Prostate gland (tissue), 2 donors: ENCODE measurements at regions not wholly inside any gene's neighbourhood (a gene's known extent, or its start where the extent isn't known, plus 50 kb on each side); places are given as distances from the start of the nearest gene placed in this dataset.

Source experiments
- DNase-seq: peaks from one replicate; pipeline ENCODE4 v3.0.0-alpha.2; 2019; ENCODE audit warnings: low spot score
- H3K27ac ChIP-seq, 2 donors: fragments of 200-600 bp; sonication (generic); 2 replicates each; pipeline ENCODE4 v1.5.1; 2017 to 2019
- H3K27me3 ChIP-seq: fragments of 200-600 bp; sonication (generic); replicated peaks from 2 replicates; pipeline ENCODE4 v1.5.1; 2019; ENCODE audit not compliant: insufficient read depth
- H3K36me3 ChIP-seq, 2 donors: fragments of 200-600 bp; sonication (generic); 1 replicate in 1 of 2; 2 replicates in 1 of 2; pipeline versions ENCODE4 v1.5.1 to v1.8.1; 2017 to 2019
- H3K4me1 ChIP-seq: fragments of 200-600 bp; sonication (generic); replicated peaks from 2 replicates; pipeline ENCODE4 v1.5.1; 2019
- H3K4me3 ChIP-seq, 2 donors: fragments of 200-600 bp; sonication (generic); 2 replicates each; pipeline ENCODE4 v1.5.1; 2017 to 2019
- H3K9me3 ChIP-seq: fragments of 200-600 bp; sonication (generic); 2 replicates; pipeline ENCODE4 v1.5.1; 2017
- CTCF ChIP-seq, 4 experiments: fragments of 200-600 bp in 2 of 4; fragments of 450-650 bp in 2 of 4; sonication (generic) in 2 of 4; IDR thresholded peaks; 1 replicate in 3 of 4; 2 replicates in 1 of 4; pipeline ENCODE4 v1.5.1; 2016 to 2019; ENCODE audit warnings: antibody characterized with exemption in 4 of 4, mild to moderate bottlenecking in 2 of 4, moderate library complexity in 2 of 4
- POLR2A ChIP-seq: fragments of 450-650 bp; IDR thresholded peaks from one replicate; pipeline ENCODE4 v1.6.1; 2016; ENCODE audit warnings: antibody characterized with exemption, mild to moderate bottlenecking
- POLR2AphosphoS5 ChIP-seq: sonication (generic); formaldehyde crosslinking; IDR thresholded peaks from one replicate; pipeline ENCODE4 v1.6.1; 2017; ENCODE audit warnings: antibody characterized with exemption
- WGBS: methylation state at CpG from one replicate; pipeline ENCODE4 v1.1.5; 2018; 5-methylcytosine and 5-hydroxymethylcytosine counted together
- intact Hi-C: fragments of 100-400 bp; cut with DNase I; formaldehyde crosslinking; loops from one replicate; pipeline ENCODE4 v1.14.2; 2022

GRCh38 chr5:121373371-121373770 lies 478.3 kb upstream of the FTMT start:
- H3K36me3 ChIP-seq, result no peaks in the 10 kb centered on the region
- 60% methylated on average over 3 of the region's 3 CpGs for WGBS

GRCh38 chr5:121377461-121377860 lies 474.2 kb upstream of the FTMT start:
- H3K27me3 ChIP-seq, result no peaks in the 10 kb centered on the region
- H3K36me3 ChIP-seq, result no peaks in the 10 kb centered on the region
- H3K4me1 ChIP-seq, result no peaks in the 10 kb centered on the region
- TF ChIP-seq CTCF (IDR thresholded peaks at IDR 0.05) (no peak), POLR2A (no peak), POLR2AphosphoS5 (no peak)
- no peak for DNase-seq
- WGBS, result 19% methylated on average over 1 of the region's 1 CpG
- no peak overlapping the region for H3K4me3 ChIP-seq
- intact Hi-C loops, result no loop called here
- H3K27ac ChIP-seq, result no peak overlapping the region
- H3K9me3 ChIP-seq, result no peaks in the 10 kb centered on the region

More at GRCh38 chr5:121373371-121373770, 478.3 kb upstream of the FTMT start:
- Histone ChIP-seq H3K4me3 (no peak overlapping the region), H3K4me1 (no peaks in the 10 kb centered on the region), H3K9me3 (no peaks in the 10 kb centered on the region), H3K27me3 (no peaks in the 10 kb centered on the region), H3K27ac (no peak overlapping the region)
- TF ChIP-seq CTCF (IDR thresholded peaks at IDR 0.05) (no peak), POLR2A (no peak), POLR2AphosphoS5 (no peak)
- intact Hi-C loops, result no loop called here
- no peak for DNase-seq

GRCh38 chr5:121378046-121378445 lies 473.6 kb upstream of the FTMT start:
- Histone ChIP-seq H3K9me3 (no peaks in the 10 kb centered on the region), H3K27me3 (no peaks in the 10 kb centered on the region), H3K4me3 (no peak overlapping the region), H3K4me1 (no peaks in the 10 kb centered on the region), H3K36me3 (no peaks in the 10 kb centered on the region), H3K27ac (no peak overlapping the region)
- DNase-seq, result no peak
- 54% methylated on average over 3 of the region's 3 CpGs for WGBS
- intact Hi-C loops, result no loop called here
- TF ChIP-seq POLR2AphosphoS5, result no peak
- no peak for TF ChIP-seq CTCF (IDR thresholded peaks at IDR 0.05)
- TF ChIP-seq POLR2A, result no peak

- 71% methylated on average over 3 of the region's 3 CpGs for WGBS
- no peak for DNase-seq
These were observed 472.9 kb upstream of the FTMT start for GRCh38 chr5:121378559-121379359.

More at GRCh38 chr5:121378559-121379359, 472.9 kb upstream of the FTMT start:
- H3K4me1 ChIP-seq, result no peaks in the 10 kb centered on the region
- no peaks in the 10 kb centered on the region for H3K36me3 ChIP-seq
- no peak overlapping the region for H3K4me3 ChIP-seq
- H3K9me3 ChIP-seq, result no peaks in the 10 kb centered on the region
- no peak for TF ChIP-seq POLR2A
- TF ChIP-seq POLR2AphosphoS5, result no peak
- no peak for TF ChIP-seq CTCF (IDR thresholded peaks at IDR 0.05)
- intact Hi-C loops, result no loop called here
- no peaks in the 10 kb centered on the region for H3K27me3 ChIP-seq
- no peak overlapping the region for H3K27ac ChIP-seq
